ENCODE measurements at regions not wholly inside any gene's neighbourhood (a gene's known extent, or its start where the extent isn't known, plus 50 kb on each side); places are given as distances from the start of the nearest gene placed in this dataset.

GRCh38 chr7:109266610-109267009, 696.9 kb downstream of the DNAJB9 start:
- DNase-seq (ENCODE audit: low spot score): no peak

More at GRCh38 chr7:109266610-109267009, 696.9 kb downstream of the DNAJB9 start:
- POLR2A ChIA-PET: no interaction called here
- no peak overlapping the region for H3K4me3 ChIP-seq (replicated peaks in 1 of 3; ENCODE audit: insufficient read depth in 1 of 3, low read depth in 2 of 3, low read length in 3 of 3)
- TF ChIP-seq HMGXB3 (CRISPR knock-in tag; IDR thresholded peaks at IDR 0.05; ENCODE audit: borderline replicate concordance): no peak
- no peak for TF ChIP-seq ZNF292 (CRISPR knock-in tag; IDR thresholded peaks at IDR 0.05; ENCODE audit: borderline replicate concordance, low read depth)
- TF ChIP-seq MYPOP (CRISPR knock-in tag; IDR thresholded peaks at IDR 0.05): no peak
- TF ChIP-seq ZNF543 (CRISPR knock-in tag; IDR thresholded peaks at IDR 0.05): no peak
- TF ChIP-seq ZNF704 (CRISPR knock-in tag; IDR thresholded peaks at IDR 0.05; ENCODE audit: borderline replicate concordance): no peak
- TF ChIP-seq ONECUT2 (CRISPR knock-in tag; IDR thresholded peaks at IDR 0.05): no peak
- no peak for TF ChIP-seq ZNF720 (CRISPR knock-in tag; IDR thresholded peaks at IDR 0.05)
- TF ChIP-seq LCORL (IDR thresholded peaks at IDR 0.05): no peak
- no peak for TF ChIP-seq LCORL (CRISPR knock-in tag; IDR thresholded peaks at IDR 0.05)
- TF ChIP-seq ZNF841 (CRISPR knock-in tag; IDR thresholded peaks at IDR 0.05; ENCODE audit: borderline replicate concordance): no peak
- TF ChIP-seq ZNF468 (CRISPR knock-in tag; IDR thresholded peaks at IDR 0.05): no peak
- no peak for TF ChIP-seq CBFB (CRISPR knock-in tag; IDR thresholded peaks at IDR 0.05)
- ATAC-seq: no peak
- H2AFZ ChIP-seq (ENCODE audit: low read length): no peak overlapping the region
- no peaks in the 10 kb centered on the region for H3K27me3 ChIP-seq (ENCODE audit: control insufficient read depth in 1 of 2, insufficient read depth in 2 of 2, low read length in 2 of 2)
- no peak overlapping the region for H3K9ac ChIP-seq (ENCODE audit: insufficient read depth, low read depth, low read length)
- H3K9me3 ChIP-seq (ENCODE audit: low read length): peaks cover 20% of the 10 kb centered on the region
- no peaks in the 10 kb centered on the region for H3K36me3 ChIP-seq (replicated peaks in 1 of 2; ENCODE audit: control insufficient read depth in 1 of 2, insufficient read depth in 2 of 2, low read length in 2 of 2)
- H3K79me2 ChIP-seq (ENCODE audit: insufficient read depth, low read length): no peaks in the 10 kb centered on the region
- H4K20me1 ChIP-seq (ENCODE audit: insufficient read depth, low read length): no peaks in the 10 kb centered on the region
- CTCF ChIA-PET (ENCODE audit: low intra/inter-chr PET ratio, low total read pairs): no interaction called here
- BruUV-seq (replicated peaks): no TSS peak
- FAIRE-seq: no peak
- intact Hi-C loops (cut with micrococcal nuclease; ENCODE audit: unreplicated experiment): no loop called here
- H3K4me1 ChIP-seq (ENCODE audit: insufficient read depth, low read length): no peaks in the 10 kb centered on the region
- no peak overlapping the region for H3K27ac ChIP-seq (ENCODE audit: extremely low read length, insufficient read depth, low read length)
- 35% methylated on average over 3 of the region's 3 CpGs for WGBS (ENCODE audit: low lambda C conversion rate)
- H3K4me2 ChIP-seq (ENCODE audit: low read depth, low read length): no peak overlapping the region
- in situ Hi-C loops (cut with HindIII; ENCODE audit: extremely low pct_ligation_motif_present, low pct_unique_long_range_greater_than_20kb): no loop called here
